ENCODE measurements at regions not wholly inside any gene's neighbourhood (a gene's known extent, or its start where the extent isn't known, plus 50 kb on each side); places are given as distances from the start of the nearest gene placed in this dataset.
"Not testable (repeated sequence)": the region's sequence is repeated elsewhere in the genome, so short reads cannot be mapped to it uniquely, and the experiment has no call there.

GRCh38 chr7:45413419-45413818 is 160.7 kb upstream of the ADCY1 start:
- no peak for DNase-seq

- DNase-seq, result no peak
Measured at GRCh38 chr7:45414226-45414625, 159.9 kb upstream of the ADCY1 start.

- no peak for DNase-seq
Measured at GRCh38 chr7:45415265-45415664, 158.9 kb upstream of the ADCY1 start.

DNA sequence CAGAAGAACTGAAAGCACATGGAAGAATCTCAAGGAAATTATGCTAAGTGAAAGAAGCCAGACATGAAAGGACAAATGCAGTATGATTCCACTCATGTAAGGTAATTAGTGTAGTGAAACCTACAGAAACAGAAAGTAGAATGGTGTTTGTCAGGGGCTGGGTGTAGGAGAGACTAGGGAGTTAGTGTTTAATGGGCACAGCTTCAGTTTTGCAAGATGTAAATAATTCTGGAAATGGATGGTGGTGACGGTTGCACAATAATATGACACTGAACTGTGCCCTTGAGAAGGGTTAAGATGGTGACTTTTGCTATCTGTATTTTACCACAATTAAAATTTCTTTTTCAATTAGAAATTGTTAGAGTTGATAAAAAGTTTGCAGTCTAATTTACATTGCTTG is 157.3 kb upstream of the ADCY1 start:
- DNase-seq, result no peak

DNA sequence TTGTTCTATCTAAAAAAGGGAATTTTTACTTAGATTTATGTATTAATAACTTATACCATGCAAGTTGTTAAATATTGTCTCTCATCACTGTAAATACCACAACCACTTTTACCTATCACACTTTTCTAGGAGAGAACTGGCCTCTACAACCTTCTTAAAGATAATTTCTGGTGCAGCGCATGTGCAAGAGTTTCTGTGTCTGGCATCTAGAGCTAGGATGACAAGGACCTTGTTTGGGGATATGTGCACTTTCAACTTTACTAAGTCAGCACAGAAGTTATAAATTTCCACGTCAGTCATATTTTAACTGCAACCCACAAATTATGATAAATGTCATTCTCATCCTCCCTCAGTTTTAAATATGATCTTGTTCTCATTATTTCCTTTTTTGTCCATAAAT is 156.9 kb upstream of the ADCY1 start:
- no peak for DNase-seq

- no peak for DNase-seq
Measured at GRCh38 chr7:45417735-45418134, 156.4 kb upstream of the ADCY1 start.

DNA sequence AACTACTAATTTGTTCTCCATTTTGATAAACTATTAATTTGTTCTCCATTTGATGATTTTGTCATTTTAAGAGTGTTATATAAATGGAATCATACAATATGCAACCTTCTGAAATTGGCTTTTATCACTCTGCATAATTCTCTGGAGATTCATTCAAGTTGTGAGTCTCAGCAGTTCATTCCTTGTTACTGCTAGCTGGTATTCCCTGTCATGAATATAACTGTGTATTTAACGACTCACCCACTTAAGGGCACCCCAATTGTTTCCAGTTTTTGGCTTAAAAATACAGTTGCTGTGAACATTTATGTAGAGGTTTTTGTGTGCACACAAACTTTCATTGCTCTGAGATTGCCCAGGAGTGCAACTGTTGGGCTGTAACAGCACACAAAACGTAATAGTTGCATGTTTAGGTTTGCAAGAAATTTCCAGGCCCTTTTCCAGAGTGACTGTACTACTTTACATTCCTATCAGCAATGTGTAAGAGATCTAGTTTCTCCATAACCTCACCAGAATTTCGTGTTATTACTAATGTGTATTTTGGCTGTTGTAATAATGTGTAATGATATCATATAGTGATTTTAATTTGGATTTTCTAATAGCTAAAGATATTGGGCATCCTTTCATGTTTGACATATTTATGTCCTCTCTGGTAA is 153.2 kb upstream of the ADCY1 start:
- DNase-seq, result no peak

- DNase-seq, result no peak
Measured at GRCh38 chr7:45421806-45422205, 152.4 kb upstream of the ADCY1 start.

GRCh38 chr7:45430397-45430796 is 143.8 kb upstream of the ADCY1 start:
- DNase-seq, result no peak

DNA sequence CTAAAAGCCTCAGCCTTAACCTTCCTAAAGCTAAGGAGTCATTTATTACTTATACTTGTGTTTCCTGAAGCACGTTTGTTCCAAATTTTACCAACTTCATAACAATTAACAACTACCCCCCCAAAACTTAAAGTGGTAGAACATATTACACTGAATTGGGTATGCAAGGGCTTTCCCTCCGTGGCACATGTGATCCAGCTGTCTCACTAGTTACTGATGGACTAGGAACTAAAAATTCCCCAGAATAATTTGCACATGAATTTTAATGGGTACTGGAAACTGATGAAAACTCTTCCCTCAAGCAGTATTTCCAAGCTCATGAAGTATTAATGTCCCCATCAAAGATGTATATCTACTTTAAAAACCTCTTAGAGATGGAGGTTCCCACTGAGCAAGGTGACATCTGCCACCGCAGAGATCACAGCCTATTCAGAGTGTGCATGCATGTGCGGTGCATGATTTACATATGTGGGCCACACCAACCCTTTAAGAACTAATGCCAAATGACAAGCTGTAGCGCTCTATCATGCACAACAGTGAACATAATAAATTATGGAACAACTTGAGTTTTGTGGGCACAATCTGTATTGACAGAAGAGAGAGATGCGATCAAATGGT is 139.9 kb upstream of the ADCY1 start:
- DNase-seq, result no peak

- no peak for DNase-seq
Measured at GRCh38 chr7:45435131-45435530, 139.0 kb upstream of the ADCY1 start.

GRCh38 chr7:45435846-45436245 is 138.3 kb upstream of the ADCY1 start:
- DNase-seq, result no peak

DNA sequence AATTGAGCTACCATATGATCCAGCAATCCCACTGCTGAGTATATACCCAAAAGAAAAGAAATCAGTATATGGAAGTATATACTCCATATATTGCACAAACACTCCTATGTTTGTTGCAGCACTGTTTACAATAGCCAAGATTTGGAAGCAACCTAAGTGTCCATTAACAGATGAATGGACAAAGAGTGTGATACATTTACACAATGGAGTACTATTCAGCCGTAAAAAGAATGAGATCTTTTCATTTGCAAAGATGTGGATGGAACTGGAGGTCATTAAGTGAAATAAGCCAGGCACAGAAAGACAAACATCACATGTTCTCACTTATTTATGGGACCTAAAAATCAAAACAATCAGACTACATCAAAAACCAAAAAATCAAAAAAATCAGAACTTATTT is 133.4 kb upstream of the ADCY1 start:
- DNase-seq, result not testable (repeated sequence)

DNA sequence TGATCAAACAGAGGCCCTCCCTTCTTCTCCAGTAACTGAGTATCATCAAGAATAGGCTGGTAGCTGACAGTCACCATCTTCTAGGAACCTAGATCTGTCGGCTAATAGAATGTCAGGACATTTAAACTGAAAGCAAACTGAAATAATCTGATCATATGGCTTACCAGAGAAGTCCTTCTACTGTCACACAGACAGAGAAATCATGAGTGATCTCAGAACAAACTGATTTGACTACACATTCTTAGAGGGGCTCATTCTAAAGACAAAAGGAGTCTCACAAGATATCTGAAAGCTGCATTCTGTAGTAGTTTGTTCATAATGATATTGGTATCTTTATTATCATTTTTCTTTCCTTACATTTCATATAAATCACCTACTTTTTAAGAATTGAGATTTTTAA is 130.9 kb upstream of the ADCY1 start:
- DNase-seq, result no peak

GRCh38 chr7:45446195-45446944 is 127.8 kb upstream of the ADCY1 start:
- DNase-seq, result no peak

DNA sequence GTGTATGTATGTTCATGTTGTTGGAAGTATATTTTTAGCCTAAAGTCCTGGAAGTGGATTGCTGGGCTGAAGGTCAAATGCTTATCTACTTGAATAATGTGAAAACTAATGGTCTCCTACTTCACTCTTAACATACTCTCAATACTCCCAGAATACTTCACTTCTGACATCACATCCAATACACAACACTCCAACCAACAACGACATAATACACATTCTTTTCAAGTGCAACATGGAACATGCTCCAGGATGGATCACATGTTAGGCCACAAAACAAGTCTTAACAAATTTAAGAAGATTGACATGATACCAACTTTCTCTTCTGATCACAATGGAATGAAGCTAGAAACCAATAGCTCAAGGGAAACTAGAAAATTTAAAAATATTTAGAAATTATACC is 126.9 kb upstream of the ADCY1 start:
- DNase-seq, result no peak

DNA sequence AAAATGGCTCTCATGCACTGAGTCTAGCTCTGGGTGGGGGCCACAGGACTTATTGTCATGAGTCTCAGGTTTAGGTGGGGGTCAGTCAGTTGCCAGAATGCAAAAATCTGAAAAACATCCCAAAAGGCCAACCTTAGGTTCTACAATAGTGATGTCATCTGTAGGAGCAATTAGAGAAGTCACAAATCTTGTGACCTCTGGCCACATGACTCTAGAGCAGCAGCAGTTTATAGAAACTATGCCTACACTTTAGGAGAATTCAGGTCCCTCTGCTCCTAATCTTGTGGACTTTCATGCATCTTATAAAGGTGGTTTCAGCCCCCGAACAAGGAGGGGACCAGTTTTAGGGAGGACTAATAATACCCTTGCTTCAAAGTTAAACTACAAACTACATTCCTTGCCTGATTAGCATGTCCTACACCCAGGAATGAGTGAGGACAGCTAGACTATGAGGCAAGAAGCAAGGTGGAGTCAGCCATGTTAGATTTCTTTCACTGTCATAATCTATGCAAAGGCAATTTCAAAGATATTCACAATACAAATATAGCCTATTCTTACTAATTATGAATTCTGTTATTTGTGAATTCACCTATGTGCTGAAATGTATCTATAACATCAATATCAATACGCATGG is 123.5 kb upstream of the ADCY1 start:
- no peak for DNase-seq

DNA sequence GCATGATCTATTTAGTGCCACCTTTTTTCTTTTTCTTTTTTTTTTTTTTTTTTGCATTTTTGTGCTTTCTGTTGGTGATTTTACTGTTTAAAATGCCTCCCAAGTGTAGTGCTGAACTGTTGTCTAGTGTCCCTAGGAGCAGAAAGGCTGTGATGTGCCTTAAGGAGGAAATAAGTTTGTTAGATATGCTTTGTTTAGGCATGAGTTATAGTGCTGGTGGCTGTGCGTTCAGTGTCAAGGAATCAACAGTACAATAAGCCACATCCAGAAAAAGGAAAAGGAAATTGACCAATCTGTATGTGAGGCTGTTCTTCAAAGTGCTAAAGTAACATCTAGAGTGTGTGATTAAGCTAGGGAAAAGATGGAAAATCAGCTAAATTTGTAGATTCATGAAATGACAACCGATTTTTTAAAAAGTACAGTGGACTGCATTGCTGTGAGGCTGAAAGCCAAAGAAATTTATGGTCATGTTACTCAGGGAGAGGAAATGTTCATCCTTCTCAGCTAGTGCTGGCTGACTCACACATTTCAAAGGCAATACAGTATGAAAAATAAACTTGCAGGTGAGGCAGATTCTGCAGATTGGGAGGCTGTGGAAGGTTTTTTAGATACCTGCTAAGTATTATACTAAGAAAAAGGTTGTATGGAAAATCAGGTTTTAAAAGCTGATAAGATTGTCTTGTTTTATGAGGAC is 122.7 kb upstream of the ADCY1 start:
- DNase-seq, result no peak

GRCh38 chr7:45454771-45455170 is 119.4 kb upstream of the ADCY1 start:
- DNase-seq, result no peak

GRCh38 chr7:45455662-45456061 is 118.5 kb upstream of the ADCY1 start:
- DNase-seq, result no peak

- no peak for DNase-seq
Measured at GRCh38 chr7:45456105-45456504, 118.1 kb upstream of the ADCY1 start.

- DNase-seq, result no peak
Measured at GRCh38 chr7:45456747-45457524, 117.2 kb upstream of the ADCY1 start.

Measured in CD4-positive, alpha-beta T cell treated with Interleukin-6 for 4 hours (primary cell).